ENCODE measurements at regions not wholly inside any gene's neighbourhood (a gene's known extent, or its start where the extent isn't known, plus 50 kb on each side); places are given as distances from the start of the nearest gene placed in this dataset.

DNA sequence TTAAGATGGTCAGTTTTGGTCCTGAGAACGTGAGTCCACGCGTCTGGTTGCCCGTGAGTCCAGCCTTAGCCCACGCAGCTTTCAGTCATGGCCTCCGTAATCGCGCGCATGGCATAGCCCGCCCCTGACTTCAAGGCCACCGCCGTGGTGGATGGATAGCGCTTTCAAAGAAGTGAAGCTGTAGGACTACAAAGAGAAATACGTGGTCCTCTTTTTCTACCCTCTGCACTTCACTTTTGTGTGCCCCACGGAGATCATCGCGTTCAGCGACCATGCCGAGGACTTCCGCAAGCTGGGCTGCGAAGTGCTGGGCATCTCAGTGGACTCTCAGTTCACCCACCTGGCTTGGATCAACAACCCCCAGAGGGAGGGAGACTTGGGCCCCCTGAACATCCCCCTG lies 142.0 kb upstream of the MCHR2 start:
- TF ChIP-seq, protein P1, sequence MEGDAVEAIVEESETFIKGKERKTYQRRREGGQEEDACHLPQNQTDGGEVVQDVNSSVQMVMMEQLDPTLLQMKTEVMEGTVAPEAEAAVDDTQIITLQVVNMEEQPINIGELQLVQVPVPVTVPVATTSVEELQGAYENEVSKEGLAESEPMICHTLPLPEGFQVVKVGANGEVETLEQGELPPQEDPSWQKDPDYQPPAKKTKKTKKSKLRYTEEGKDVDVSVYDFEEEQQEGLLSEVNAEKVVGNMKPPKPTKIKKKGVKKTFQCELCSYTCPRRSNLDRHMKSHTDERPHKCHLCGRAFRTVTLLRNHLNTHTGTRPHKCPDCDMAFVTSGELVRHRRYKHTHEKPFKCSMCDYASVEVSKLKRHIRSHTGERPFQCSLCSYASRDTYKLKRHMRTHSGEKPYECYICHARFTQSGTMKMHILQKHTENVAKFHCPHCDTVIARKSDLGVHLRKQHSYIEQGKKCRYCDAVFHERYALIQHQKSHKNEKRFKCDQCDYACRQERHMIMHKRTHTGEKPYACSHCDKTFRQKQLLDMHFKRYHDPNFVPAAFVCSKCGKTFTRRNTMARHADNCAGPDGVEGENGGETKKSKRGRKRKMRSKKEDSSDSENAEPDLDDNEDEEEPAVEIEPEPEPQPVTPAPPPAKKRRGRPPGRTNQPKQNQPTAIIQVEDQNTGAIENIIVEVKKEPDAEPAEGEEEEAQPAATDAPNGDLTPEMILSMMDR (IDR thresholded peaks at IDR 0.05; ENCODE audit: insufficient read depth, low read length, poor library complexity, severe bottlenecking) = no peak
- TF ChIP-seq EZH2phosphoT487 (conservative IDR thresholded peaks at IDR 0.05; ENCODE audit: low read length) = no peak
